ENCODE measurements at regions not wholly inside any gene's neighbourhood (a gene's known extent, or its start where the extent isn't known, plus 50 kb on each side); places are given as distances from the start of the nearest gene placed in this dataset.

GRCh38 chr2:212921711-212922110 is 229.7 kb downstream of the IKZF2 start:
- TF ChIP-seq CTCF (IDR thresholded peaks at IDR 0.05; ENCODE audit: unreplicated experiment): no peak
- Mint-ChIP-seq H3K4me3 (no peak overlapping the region), H3K9me3 (peaks cover 8% of the 10 kb centered on the region), H3K27ac (no peak overlapping the region), H3K27me3 (ENCODE audit: low read depth) (no peaks in the 10 kb centered on the region), H3K4me1 (peaks cover 7% of the 10 kb centered on the region), H3K36me3 (no peaks in the 10 kb centered on the region)
- no peak for DNase-seq (ENCODE audit: low spot score in 2 of 2, unreplicated experiment in 2 of 2)

GRCh38 chr2:212921061-212921460 is 230.4 kb downstream of the IKZF2 start:
- Mint-ChIP-seq H3K36me3 (no peaks in the 10 kb centered on the region), H3K27ac (no peak overlapping the region), H3K9me3 (peaks cover 8% of the 10 kb centered on the region), H3K4me1 (peaks cover 7% of the 10 kb centered on the region), H3K27me3 (ENCODE audit: low read depth) (no peaks in the 10 kb centered on the region), H3K4me3 (no peak overlapping the region)
- no peak for TF ChIP-seq CTCF (IDR thresholded peaks at IDR 0.05; ENCODE audit: unreplicated experiment)
- no peak for DNase-seq (ENCODE audit: low spot score in 2 of 2, unreplicated experiment in 2 of 2)

GRCh38 chr2:212919238-212919637 is 232.2 kb downstream of the IKZF2 start:
- TF ChIP-seq CTCF (IDR thresholded peaks at IDR 0.05; ENCODE audit: unreplicated experiment): no peak
- Mint-ChIP-seq H3K36me3 (no peaks in the 10 kb centered on the region), H3K27me3 (ENCODE audit: low read depth) (no peaks in the 10 kb centered on the region), H3K9me3 (peaks cover 4% of the 10 kb centered on the region), H3K27ac (no peak overlapping the region), H3K4me1 (peaks cover 11% of the 10 kb centered on the region), H3K4me3 (no peak overlapping the region)
- DNase-seq (ENCODE audit: low spot score in 2 of 2, unreplicated experiment in 2 of 2): no peak

- Mint-ChIP-seq H3K4me1 (peaks cover 14% of the 10 kb centered on the region), H3K36me3 (no peaks in the 10 kb centered on the region), H3K4me3 (no peak overlapping the region), H3K27ac (no peak overlapping the region), H3K9me3 (peaks cover 4% of the 10 kb centered on the region), H3K27me3 (ENCODE audit: low read depth) (no peaks in the 10 kb centered on the region)
- TF ChIP-seq CTCF (IDR thresholded peaks at IDR 0.05; ENCODE audit: unreplicated experiment): no peak
- no peak for DNase-seq (ENCODE audit: low spot score in 2 of 2, unreplicated experiment in 2 of 2)
Measured at GRCh38 chr2:212918336-212918735, 233.1 kb downstream of the IKZF2 start.

- DNase-seq (ENCODE audit: low spot score in 2 of 2, unreplicated experiment in 2 of 2): no peak
- no peak overlapping the region for H3K27ac Mint-ChIP-seq
- no peaks in the 10 kb centered on the region for H3K36me3 Mint-ChIP-seq
- no peaks in the 10 kb centered on the region for H3K9me3 Mint-ChIP-seq
- no peak for TF ChIP-seq CTCF (IDR thresholded peaks at IDR 0.05; ENCODE audit: unreplicated experiment)
- H3K4me1 Mint-ChIP-seq: peaks cover 37% of the 10 kb centered on the region
- no peak overlapping the region for H3K4me3 Mint-ChIP-seq
- H3K27me3 Mint-ChIP-seq (ENCODE audit: low read depth): no peaks in the 10 kb centered on the region
Measured at GRCh38 chr2:212915121-212915782, 236.2 kb downstream of the IKZF2 start.

GRCh38 chr2:212914392-212914791 is 237.0 kb downstream of the IKZF2 start:
- Mint-ChIP-seq H3K27me3 (ENCODE audit: low read depth) (no peaks in the 10 kb centered on the region), H3K9me3 (no peaks in the 10 kb centered on the region), H3K4me3 (no peak overlapping the region), H3K4me1 (peaks cover 38% of the 10 kb centered on the region), H3K36me3 (no peaks in the 10 kb centered on the region), H3K27ac (no peak overlapping the region)
- no peak for TF ChIP-seq CTCF (IDR thresholded peaks at IDR 0.05; ENCODE audit: unreplicated experiment)
- DNase-seq (ENCODE audit: low spot score in 2 of 2, unreplicated experiment in 2 of 2): no peak
